PC-3 (cell line): ENCODE measurements at regions not wholly inside any gene's neighbourhood (a gene's known extent, or its start where the extent isn't known, plus 50 kb on each side); places are given as distances from the start of the nearest gene placed in this dataset.

Source experiments
- ATAC-seq: fragments of 200-7000 bp; cut with Tn5 transposase; 2 replicates; pipeline ENCODE4 v1.9.1; 2020; ENCODE audit warnings: mild to moderate bottlenecking, moderate library complexity
- BruUV-seq: library from RNA; stranded (reverse); fragments of 400-500 nt; replicated peaks from 2 replicates; lab custom pipeline; 2021; lab: Mats Ljungman, UMichigan
- CTCF ChIA-PET: fragments of 300-600 bp; sonication (Branson Sonifier 250); formaldehyde crosslinking; loops from one replicate; lab custom pipeline; 2022; ENCODE audit warnings: antibody characterized with exemption; lab: Charles Lee
- POLR2A ChIA-PET: fragments of 300-600 bp; sonication (Branson Sonifier 250); formaldehyde crosslinking; loops from one replicate; lab custom pipeline; 2022; ENCODE audit warnings: antibody characterized with exemption; ENCODE audit not compliant: unreplicated experiment; lab: Charles Lee
- DNase-seq: peaks from one replicate; pipeline ENCODE4 v3.0.0-alpha.2; 2015
- H2AFZ ChIP-seq: fragments of 300-600 bp; sonication (generic); 2 replicates; pipeline ENCODE4 v1.6.0; 2016; ENCODE audit warnings: antibody characterized with exemption, low read length
- H3F3A ChIP-seq: fragments of 300-600 bp; sonication (generic); one replicate; pipeline ENCODE4 v1.6.0; 2017; ENCODE audit warnings: antibody characterized with exemption, low read length, control low read depth, mild to moderate bottlenecking; ENCODE audit not compliant: unreplicated experiment
- H3K27ac ChIP-seq: fragments of 300-600 bp; sonication (generic); 2 replicates; pipeline ENCODE4 v1.5.1; 2016; ENCODE audit warnings: mild to moderate bottlenecking, low read length
- H3K27me3 ChIP-seq: fragments of 300-600 bp; sonication (generic); 2 replicates; pipeline ENCODE4 v1.6.1; 2016; ENCODE audit warnings: low read length, mixed read lengths
- H3K36me3 ChIP-seq: fragments of 300-600 bp; sonication (generic); 2 replicates; pipeline ENCODE4 v1.6.1; 2016; ENCODE audit warnings: low read depth, mixed run types, low read length, mixed read lengths
- H3K4me1 ChIP-seq: fragments of 300-600 bp; sonication (generic); 2 replicates; pipeline ENCODE4 v1.5.1; 2016; ENCODE audit warnings: low read length; ENCODE audit not compliant: insufficient read depth
- H3K4me2 ChIP-seq: fragments of 300-600 bp; sonication (generic); 2 replicates; pipeline ENCODE4 v1.6.0; 2016; ENCODE audit warnings: low read length
- H3K4me3 ChIP-seq: fragments of 300-600 bp; sonication (generic); 2 replicates; pipeline ENCODE4 v1.5.1; 2016; ENCODE audit warnings: mild to moderate bottlenecking, low read length, mixed read lengths
- H3K79me2 ChIP-seq: fragments of 300-600 bp; sonication (generic); 2 replicates; pipeline ENCODE4 v1.6.1; 2017; ENCODE audit warnings: low read length, mixed read lengths
- H3K9ac ChIP-seq: fragments of 300-600 bp; sonication (generic); 2 replicates; pipeline ENCODE4 v1.6.0; 2016; ENCODE audit warnings: mild to moderate bottlenecking, low read length
- H3K9me2 ChIP-seq: fragments of 300-600 bp; sonication (generic); replicated peaks from 2 replicates; pipeline ENCODE4 v1.6.1; 2016; ENCODE audit warnings: mixed run types, low read length, mixed read lengths
- H3K9me3 ChIP-seq: fragments of 300-600 bp; sonication (generic); 2 replicates; pipeline ENCODE4 v1.6.1; 2016; ENCODE audit warnings: low read length, mixed read lengths
- H4K20me1 ChIP-seq: fragments of 300-600 bp; sonication (generic); 2 replicates; pipeline ENCODE4 v1.6.1; 2016; ENCODE audit warnings: low read length, mixed read lengths
- CTCF ChIP-seq: fragments of 300-600 bp; sonication (generic); conservative IDR thresholded peaks from 2 replicates; pipeline ENCODE4 v1.5.1; 2017; ENCODE audit warnings: antibody characterized with exemption, low read depth, mild to moderate bottlenecking, low read length
- EZH2 ChIP-seq: fragments of 300-600 bp; sonication (generic); IDR thresholded peaks from one replicate; pipeline ENCODE4 v1.6.1; 2017; ENCODE audit warnings: antibody characterized with exemption, mild to moderate bottlenecking, low read length; ENCODE audit not compliant: unreplicated experiment
- EZH2phosphoT487 ChIP-seq: fragments of 300-600 bp; sonication (generic); IDR thresholded peaks from 2 replicates; pipeline ENCODE4 v1.6.1; 2018; ENCODE audit warnings: mild to moderate bottlenecking, antibody characterized with exemption, low read length, borderline replicate concordance
- intact Hi-C: fragments of 100-400 bp; cut with micrococcal nuclease; formaldehyde crosslinking; loops from 2 replicates; pipeline ENCODE4 v1.9.0; 2023

- no peaks in the 10 kb centered on the region for H3K9me2 ChIP-seq
- no peak overlapping the region for H3K27ac ChIP-seq
- no peak for DNase-seq
- H3K79me2 ChIP-seq = no peaks in the 10 kb centered on the region
- no peaks in the 10 kb centered on the region for H3K4me1 ChIP-seq
- intact Hi-C loops = no loop called here
- TF ChIP-seq EZH2phosphoT487 = no peak
- TF ChIP-seq EZH2 = no peak
- TF ChIP-seq CTCF = no peak
- no TSS peak for BruUV-seq
- no peaks in the 10 kb centered on the region for H3K9me3 ChIP-seq
- H3K4me3 ChIP-seq = no peak overlapping the region
- H2AFZ ChIP-seq = no peak overlapping the region
- no peak for ATAC-seq
- ChIA-PET CTCF (no interaction called here), POLR2A (no interaction called here)
- H3K4me2 ChIP-seq = no peak overlapping the region
- H3F3A ChIP-seq = no peaks in the 10 kb centered on the region
- no peak overlapping the region for H3K9ac ChIP-seq
- H3K27me3 ChIP-seq = peaks cover 21% of the 10 kb centered on the region; the same call in 1 of the 2 replicates
- H4K20me1 ChIP-seq = no peaks in the 10 kb centered on the region
- no peaks in the 10 kb centered on the region for H3K36me3 ChIP-seq
These were observed 301.8 kb downstream of the TRIB2 start for GRCh38 chr2:13018490-13018889.

GRCh38 chr2:13019781-13020180 lies 303.0 kb downstream of the TRIB2 start:
- Histone ChIP-seq H3K4me2 (no peak overlapping the region), H3K79me2 (no peaks in the 10 kb centered on the region), H3K4me3 (no peak overlapping the region), H3K9me3 (no peaks in the 10 kb centered on the region), H3K9me2 (no peaks in the 10 kb centered on the region), H3K27me3 (peaks cover 21% of the 10 kb centered on the region; the same call in 1 of the 2 replicates), H3K9ac (no peak overlapping the region), H2AFZ (no peak overlapping the region), H3K27ac (no peak overlapping the region), H3K36me3 (no peaks in the 10 kb centered on the region), H3K4me1 (no peaks in the 10 kb centered on the region), H3F3A (no peaks in the 10 kb centered on the region), H4K20me1 (no peaks in the 10 kb centered on the region)
- no peak for TF ChIP-seq CTCF
- no peak for TF ChIP-seq EZH2phosphoT487
- TF ChIP-seq EZH2 = no peak
- no TSS peak for BruUV-seq
- ATAC-seq (no peak), DNase-seq (no peak)
- POLR2A ChIA-PET = no interaction called here
- intact Hi-C loops = no loop called here
- CTCF ChIA-PET = no interaction called here

GRCh38 chr2:13020469-13020868 lies 303.7 kb downstream of the TRIB2 start:
- CTCF ChIA-PET = no interaction called here

More at GRCh38 chr2:13020469-13020868, 303.7 kb downstream of the TRIB2 start:
- H3K27ac ChIP-seq = no peak overlapping the region
- H3K4me3 ChIP-seq = no peak overlapping the region
- no peak for ATAC-seq
- no peak for DNase-seq
- H3K27me3 ChIP-seq = peaks cover 21% of the 10 kb centered on the region; the same call in 1 of the 2 replicates
- POLR2A ChIA-PET = no interaction called here
- no peaks in the 10 kb centered on the region for H3F3A ChIP-seq
- H3K9me2 ChIP-seq = no peaks in the 10 kb centered on the region
- H3K9ac ChIP-seq = no peak overlapping the region
- BruUV-seq = no TSS peak
- H3K79me2 ChIP-seq = no peaks in the 10 kb centered on the region
- TF ChIP-seq EZH2phosphoT487 (no peak), CTCF (no peak), EZH2 (no peak)
- no peaks in the 10 kb centered on the region for H4K20me1 ChIP-seq
- no peaks in the 10 kb centered on the region for H3K36me3 ChIP-seq
- no peaks in the 10 kb centered on the region for H3K9me3 ChIP-seq
- no peak overlapping the region for H2AFZ ChIP-seq
- no peak overlapping the region for H3K4me2 ChIP-seq
- intact Hi-C loops = no loop called here
- no peaks in the 10 kb centered on the region for H3K4me1 ChIP-seq
